B cell (primary cell): ENCODE measurements at regions not wholly inside any gene's neighbourhood (a gene's known extent, or its start where the extent isn't known, plus 50 kb on each side); places are given as distances from the start of the nearest gene placed in this dataset.

Experiments used
- ATAC-seq: fragments of 200-7000 bp; cut with Tn5 transposase; one replicate; pipeline ENCODE4 v1.10.0; 2021; ENCODE audit warnings: low read depth, mild to moderate bottlenecking, moderate number of reproducible peaks, moderate library complexity
- CTCF ChIA-PET: fragments of 350-600 bp; sonication (Branson Sonifier 250); formaldehyde crosslinking; loops from one replicate; lab custom pipeline; 2021; ENCODE audit warnings: antibody characterized with exemption, inconsistent platforms; lab: Charles Lee
- POLR2A ChIA-PET: fragments of 350-600 bp; sonication (Branson Sonifier 250); formaldehyde crosslinking; loops from one replicate; lab custom pipeline; 2021; ENCODE audit warnings: antibody characterized with exemption; lab: Charles Lee
- DNase-seq: peaks from one replicate; pipeline ENCODE4 v3.0.0; 2013
- H2AFZ ChIP-seq: 2 replicates; pipeline ENCODE4 v1.6.1; 2012; ENCODE audit warnings: mild to moderate bottlenecking, low read depth, low read length; ENCODE audit not compliant: insufficient read depth, poor library complexity, severe bottlenecking
- H3K27ac ChIP-seq, 2 donors: 1 replicate in 1 of 2; 2 replicates in 1 of 2; pipeline ENCODE4 v1.5.1; 2012 to 2013; ENCODE audit warnings: low read length in 2 of 2, mild to moderate bottlenecking in 2 of 2, moderate library complexity in 1 of 2
- H3K27me3 ChIP-seq, 4 experiments: fragments of 200-600 bp in 1 of 4; sonication (generic) in 1 of 4; replicated peaks in 1 of 4; 1 replicate in 2 of 4; 2 replicates in 2 of 4; pipeline versions ENCODE4 v1.6.1 to v1.7.0; 2013 to 2016; ENCODE audit warnings: low read length in 3 of 4, mild to moderate bottlenecking in 2 of 4, mixed read lengths in 1 of 4, moderate library complexity in 1 of 4; ENCODE audit not compliant: insufficient read depth in 4 of 4, control insufficient read depth in 3 of 4; ENCODE audit errors: control extremely low read depth in 1 of 4
- H3K36me3 ChIP-seq, 2 experiments: replicated peaks in 1 of 2; 1 replicate in 1 of 2; 2 replicates in 1 of 2; pipeline versions ENCODE4 v1.6.1 to v1.7.1; 2013; ENCODE audit warnings: low read length in 1 of 2; ENCODE audit not compliant: insufficient read depth in 2 of 2, control insufficient read depth in 1 of 2; ENCODE audit errors: control extremely low read depth in 1 of 2, extremely low read depth in 1 of 2
- H3K4me1 ChIP-seq, 2 donors: fragments of 200-600 bp in 1 of 2; sonication (generic) in 1 of 2; 1 replicate in 1 of 2; 2 replicates in 1 of 2; pipeline versions ENCODE4 v1.5.1 to v1.6.1; 2013 to 2017; ENCODE audit warnings: low read length in 2 of 2; ENCODE audit not compliant: control insufficient read depth in 2 of 2, insufficient read depth in 2 of 2
- H3K4me2 ChIP-seq: replicated peaks from 2 replicates; pipeline ENCODE3; 2012; ENCODE audit warnings: mild to moderate bottlenecking, low read depth, low read length; ENCODE audit not compliant: poor library complexity, severe bottlenecking
- H3K4me3 ChIP-seq, 5 experiments: fragments of 200-600 bp in 1 of 5; sonication (generic) in 1 of 5; 1 replicate in 3 of 5; 2 replicates in 2 of 5; pipeline versions ENCODE4 v1.5.1 to v1.7.0; 2011 to 2016; ENCODE audit warnings: low read length in 4 of 5, mild to moderate bottlenecking in 4 of 5, low read depth in 2 of 5, control low read depth in 1 of 5, moderate library complexity in 1 of 5; ENCODE audit not compliant: insufficient read depth in 1 of 5; ENCODE audit errors: control extremely low read depth in 1 of 5, extremely low read depth in 1 of 5
- H3K79me2 ChIP-seq: fragments of 200-600 bp; sonication (generic); one replicate; pipeline ENCODE4 v1.6.0; 2016; ENCODE audit warnings: low read length; ENCODE audit not compliant: control insufficient read depth, insufficient read depth
- H3K9ac ChIP-seq: fragments of 200-600 bp; sonication (generic); 2 replicates; pipeline ENCODE4 v1.6.1; 2017; ENCODE audit warnings: mild to moderate bottlenecking, low read length, moderate library complexity
- H3K9me3 ChIP-seq, 3 donors: one replicate each; pipeline versions ENCODE4 v1.6.1 to v1.7.1; 2013; ENCODE audit warnings: low read length in 2 of 3; ENCODE audit not compliant: control insufficient read depth in 2 of 3, insufficient read depth in 1 of 3; ENCODE audit errors: control extremely low read depth in 1 of 3
- H4K20me1 ChIP-seq: 2 replicates; pipeline ENCODE4 v1.6.0; 2012; ENCODE audit warnings: mild to moderate bottlenecking, low read length; ENCODE audit not compliant: insufficient read depth, control insufficient read depth, poor library complexity, severe bottlenecking
- H3K27ac Mint-ChIP-seq: one replicate; pipeline ENCODE4 v1.8.0; 2021; ENCODE audit warnings: mixed read lengths
- H3K27me3 Mint-ChIP-seq: one replicate; pipeline ENCODE4 v1.8.0; 2021; ENCODE audit warnings: mixed read lengths
- H3K4me1 Mint-ChIP-seq: one replicate; pipeline ENCODE4 v1.8.0; 2021; ENCODE audit warnings: mixed read lengths
- H3K4me3 Mint-ChIP-seq: one replicate; pipeline ENCODE4 v1.8.0; 2021; ENCODE audit warnings: mixed read lengths
- H3K9me3 Mint-ChIP-seq: one replicate; pipeline ENCODE4 v1.8.0; 2022; ENCODE audit warnings: mixed read lengths; ENCODE audit not compliant: insufficient read depth
- CTCF ChIP-seq: fragments of 200-600 bp; IDR thresholded peaks from one replicate; pipeline ENCODE4 v1.8.0; 2022; ENCODE audit warnings: antibody characterized with exemption, mild to moderate bottlenecking
- EZH2 ChIP-seq: IDR thresholded peaks from 2 replicates; pipeline ENCODE4 v1.6.1; 2012; ENCODE audit warnings: borderline replicate concordance, low read depth, mild to moderate bottlenecking, moderate library complexity, low read length; ENCODE audit not compliant: insufficient read depth, poor library complexity, severe bottlenecking
- WGBS: methylation state at CpG from one replicate; pipeline ENCODE4 v1.1.5; 2013; ENCODE audit warnings: missing lambda C conversion rate; ENCODE audit not compliant: insufficient coverage; 5-methylcytosine and 5-hydroxymethylcytosine counted together
- intact Hi-C: fragments of 100-400 bp; cut with micrococcal nuclease; formaldehyde crosslinking; loops from one replicate; pipeline ENCODE4 v1.10.0; 2022

GRCh38 chr1:208587110-208587509, 342.9 kb upstream of the PLXNA2 start:
- intact Hi-C loops, result no loop called here
- Histone ChIP-seq H2AFZ (no peak overlapping the region), H3K9ac (no peak overlapping the region), H4K20me1 (no peaks in the 10 kb centered on the region), H3K4me3 (no peak overlapping the region), H3K9me3 (no peaks in the 10 kb centered on the region), H3K4me2 (no peak overlapping the region), H3K27me3 (no peaks in the 10 kb centered on the region), H3K27ac (no peak overlapping the region), H3K36me3 (no peaks in the 10 kb centered on the region), H3K79me2 (no peaks in the 10 kb centered on the region), H3K4me1 (no peaks in the 10 kb centered on the region)
- Mint-ChIP-seq H3K9me3 (no peaks in the 10 kb centered on the region), H3K27ac (no peak overlapping the region), H3K4me3 (no peak overlapping the region), H3K4me1 (no peaks in the 10 kb centered on the region), H3K27me3 (no peaks in the 10 kb centered on the region)
- no peak for ATAC-seq
- WGBS, result no CpG with 5 or more reads among the region's 2 CpGs
- POLR2A ChIA-PET, result no interaction called here
- TF ChIP-seq EZH2, result no peak
- TF ChIP-seq CTCF, result no peak
- no peak for DNase-seq
- CTCF ChIA-PET, result no interaction called here

- Histone ChIP-seq H3K79me2 (no peaks in the 10 kb centered on the region), H4K20me1 (no peaks in the 10 kb centered on the region), H3K36me3 (no peaks in the 10 kb centered on the region), H3K27me3 (no peaks in the 10 kb centered on the region), H3K4me1 (no peaks in the 10 kb centered on the region), H2AFZ (no peak overlapping the region), H3K9ac (no peak overlapping the region), H3K4me3 (no peak overlapping the region), H3K9me3 (no peaks in the 10 kb centered on the region), H3K27ac (no peak overlapping the region), H3K4me2 (no peak overlapping the region)
- intact Hi-C loops, result no loop called here
- CTCF ChIA-PET, result no interaction called here
- Mint-ChIP-seq H3K9me3 (no peaks in the 10 kb centered on the region), H3K27ac (no peak overlapping the region), H3K4me1 (no peaks in the 10 kb centered on the region), H3K27me3 (no peaks in the 10 kb centered on the region), H3K4me3 (no peak overlapping the region)
- TF ChIP-seq CTCF, result no peak
- no peak for TF ChIP-seq EZH2
- WGBS, result no CpG with 5 or more reads among the region's 2 CpGs
- POLR2A ChIA-PET, result no interaction called here
- ATAC-seq (no peak), DNase-seq (no peak)
Observed at GRCh38 chr1:208593306-208594006, 349.3 kb upstream of the PLXNA2 start.
